ENCODE measurements at regions not wholly inside any gene's neighbourhood (a gene's known extent, or its start where the extent isn't known, plus 50 kb on each side); places are given as distances from the start of the nearest gene placed in this dataset.

DNA sequence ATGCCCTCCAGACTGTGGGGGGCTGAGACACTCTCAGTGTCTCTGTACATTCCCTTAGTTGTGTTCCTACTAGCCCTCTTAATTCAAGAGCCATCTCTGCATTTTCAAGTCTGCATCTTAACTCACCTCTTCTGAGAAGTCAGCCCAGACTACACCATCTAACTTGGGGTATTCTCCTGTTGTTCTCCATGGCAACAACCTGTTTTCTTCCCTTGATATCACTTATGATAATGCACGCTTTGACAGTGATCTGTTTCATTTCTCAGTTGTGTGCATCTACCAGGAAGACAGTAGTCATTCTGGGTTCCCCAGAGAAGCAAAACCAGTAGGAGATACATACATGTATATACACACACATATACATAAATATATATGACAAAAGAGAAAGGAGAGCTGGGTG is 707.3 kb upstream of the IGFBP3 start:
- POLR2A ChIA-PET = no interaction called here
- Mint-ChIP-seq H3K4me1 (ENCODE audit: low read depth) (no peaks in the 10 kb centered on the region), H3K27ac (no peak overlapping the region), H3K4me3 (no peak overlapping the region), H3K9me3 (no peaks in the 10 kb centered on the region), H3K36me3 (ENCODE audit: low read depth) (no peaks in the 10 kb centered on the region), H3K27me3 (no peaks in the 10 kb centered on the region)
- TF ChIP-seq, protein P1, sequence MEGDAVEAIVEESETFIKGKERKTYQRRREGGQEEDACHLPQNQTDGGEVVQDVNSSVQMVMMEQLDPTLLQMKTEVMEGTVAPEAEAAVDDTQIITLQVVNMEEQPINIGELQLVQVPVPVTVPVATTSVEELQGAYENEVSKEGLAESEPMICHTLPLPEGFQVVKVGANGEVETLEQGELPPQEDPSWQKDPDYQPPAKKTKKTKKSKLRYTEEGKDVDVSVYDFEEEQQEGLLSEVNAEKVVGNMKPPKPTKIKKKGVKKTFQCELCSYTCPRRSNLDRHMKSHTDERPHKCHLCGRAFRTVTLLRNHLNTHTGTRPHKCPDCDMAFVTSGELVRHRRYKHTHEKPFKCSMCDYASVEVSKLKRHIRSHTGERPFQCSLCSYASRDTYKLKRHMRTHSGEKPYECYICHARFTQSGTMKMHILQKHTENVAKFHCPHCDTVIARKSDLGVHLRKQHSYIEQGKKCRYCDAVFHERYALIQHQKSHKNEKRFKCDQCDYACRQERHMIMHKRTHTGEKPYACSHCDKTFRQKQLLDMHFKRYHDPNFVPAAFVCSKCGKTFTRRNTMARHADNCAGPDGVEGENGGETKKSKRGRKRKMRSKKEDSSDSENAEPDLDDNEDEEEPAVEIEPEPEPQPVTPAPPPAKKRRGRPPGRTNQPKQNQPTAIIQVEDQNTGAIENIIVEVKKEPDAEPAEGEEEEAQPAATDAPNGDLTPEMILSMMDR (IDR thresholded peaks at IDR 0.05) = no peak
- ATAC-seq (no peak), DNase-seq (no peak)
- CTCF ChIA-PET = no interaction called here
- intact Hi-C loops (cut with micrococcal nuclease) = no loop called here

DNA sequence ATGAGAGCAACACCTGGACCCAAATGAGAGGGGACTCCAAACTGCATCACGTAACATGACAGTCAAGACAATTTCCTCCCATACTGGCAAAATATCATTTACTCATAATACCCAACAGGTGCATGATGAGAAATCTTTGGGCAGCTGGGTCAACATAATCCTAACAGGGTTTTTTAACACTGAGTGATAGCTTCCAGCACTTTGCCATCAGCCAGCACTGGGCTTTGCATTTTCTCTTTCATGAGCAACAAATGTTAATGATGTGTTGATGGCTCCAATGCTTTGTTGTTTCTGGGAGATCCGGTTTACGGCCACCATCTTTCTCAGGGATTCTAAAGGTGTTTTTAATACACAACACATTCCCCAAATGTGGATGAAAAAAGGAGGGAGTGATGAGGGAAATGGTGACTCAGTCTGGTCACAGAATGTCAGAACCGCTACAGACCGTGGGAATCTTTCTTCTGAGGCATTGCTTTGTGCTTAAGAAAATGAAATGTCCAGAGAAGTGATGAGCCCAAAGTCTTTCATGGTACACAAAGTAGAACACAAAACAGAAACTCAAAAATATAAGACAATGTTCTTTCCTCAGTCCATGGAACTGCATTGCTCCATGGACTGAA is 705.7 kb upstream of the IGFBP3 start:
- no peak for ATAC-seq
- no peaks in the 10 kb centered on the region for H3K27me3 Mint-ChIP-seq
- H3K9me3 Mint-ChIP-seq = no peaks in the 10 kb centered on the region
- no peaks in the 10 kb centered on the region for H3K4me1 Mint-ChIP-seq (ENCODE audit: low read depth)
- intact Hi-C loops (cut with micrococcal nuclease) = no loop called here
- H3K36me3 Mint-ChIP-seq (ENCODE audit: low read depth) = no peaks in the 10 kb centered on the region
- no peak overlapping the region for H3K27ac Mint-ChIP-seq
- DNase-seq = no peak
- ChIA-PET POLR2A (no interaction called here), CTCF (no interaction called here)
- H3K4me3 Mint-ChIP-seq = no peak overlapping the region
- TF ChIP-seq, protein P1 (IDR thresholded peaks at IDR 0.05) = no peak

DNA sequence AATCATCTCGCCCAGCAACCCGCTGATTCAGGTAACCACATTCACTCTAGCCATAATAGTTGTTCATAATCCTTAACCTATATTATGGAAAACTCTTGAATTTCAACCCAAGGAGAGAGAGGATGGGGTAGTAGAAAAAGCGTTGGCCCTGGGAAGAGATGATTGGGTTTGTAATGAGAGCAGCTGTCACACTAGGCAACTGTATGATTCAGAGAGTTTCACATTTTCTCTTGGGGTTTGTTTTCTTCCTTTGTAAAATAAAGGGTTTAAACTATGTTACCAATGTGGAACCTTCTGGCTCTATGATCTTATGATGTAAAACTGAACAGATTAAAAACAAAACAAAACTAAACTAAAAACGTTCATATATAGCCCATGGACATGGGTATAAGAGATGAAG is 705.2 kb upstream of the IGFBP3 start:
- intact Hi-C loops (cut with micrococcal nuclease) = no loop called here
- no peak overlapping the region for H3K27ac Mint-ChIP-seq
- no peaks in the 10 kb centered on the region for H3K27me3 Mint-ChIP-seq
- no peaks in the 10 kb centered on the region for H3K4me1 Mint-ChIP-seq (ENCODE audit: low read depth)
- no peaks in the 10 kb centered on the region for H3K9me3 Mint-ChIP-seq
- ATAC-seq (no peak), DNase-seq (no peak)
- H3K36me3 Mint-ChIP-seq (ENCODE audit: low read depth) = no peaks in the 10 kb centered on the region
- H3K4me3 Mint-ChIP-seq = no peak overlapping the region
- ChIA-PET POLR2A (no interaction called here), CTCF (no interaction called here)
- TF ChIP-seq, protein P1 (IDR thresholded peaks at IDR 0.05) = no peak

DNA sequence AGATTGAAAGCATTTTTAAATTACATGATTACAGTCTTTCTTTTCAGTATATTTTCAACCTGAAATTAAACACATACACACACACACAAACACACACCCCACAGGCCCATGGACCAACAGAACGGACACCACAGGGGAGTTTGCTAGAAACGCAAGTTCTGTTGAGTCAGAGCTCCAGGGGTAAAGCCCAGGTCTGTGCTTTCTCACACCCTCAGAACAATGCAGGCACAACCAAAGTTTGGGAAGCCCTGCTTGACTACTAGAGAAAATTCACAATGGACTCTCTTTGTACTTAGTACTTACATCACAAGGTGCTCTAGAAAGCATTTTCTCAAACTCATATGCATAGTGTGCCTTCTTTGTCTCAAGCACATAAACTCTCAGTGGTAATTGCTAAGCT is 704.0 kb upstream of the IGFBP3 start:
- POLR2A ChIA-PET = no interaction called here
- DNase-seq = no peak
- intact Hi-C loops (cut with micrococcal nuclease) = no loop called here

DNA sequence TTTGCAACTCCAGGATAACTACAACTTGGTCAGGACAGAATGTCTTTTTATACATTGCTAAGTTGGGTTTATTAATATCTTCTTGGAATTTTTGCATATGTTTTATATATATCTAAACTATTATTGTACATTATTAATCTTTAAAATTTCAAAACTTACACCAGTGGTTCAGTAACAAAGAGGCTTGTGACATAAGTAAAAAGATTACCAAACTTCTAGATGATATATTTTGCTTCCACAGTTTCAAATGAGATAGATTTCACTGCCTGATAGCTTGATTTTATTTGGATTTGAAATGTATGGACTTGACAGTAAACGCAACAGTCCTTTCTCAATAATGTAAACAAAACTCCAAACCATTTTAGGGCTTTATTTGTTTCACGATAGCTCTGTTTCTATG is 701.2 kb upstream of the IGFBP3 start:
- ATAC-seq (no peak), DNase-seq (no peak)
- intact Hi-C loops (cut with micrococcal nuclease) = no loop called here
- Mint-ChIP-seq H3K4me3 (no peak overlapping the region), H3K27ac (no peak overlapping the region), H3K36me3 (ENCODE audit: low read depth) (no peaks in the 10 kb centered on the region), H3K9me3 (no peaks in the 10 kb centered on the region), H3K4me1 (ENCODE audit: low read depth) (no peaks in the 10 kb centered on the region), H3K27me3 (no peaks in the 10 kb centered on the region)
- TF ChIP-seq, protein P1 (IDR thresholded peaks at IDR 0.05) = no peak
- CTCF ChIA-PET = no interaction called here
- POLR2A ChIA-PET = no interaction called here

More for the DNA sequence above, 704.0 kb upstream of the IGFBP3 start:
- TF ChIP-seq, protein P1 (IDR thresholded peaks at IDR 0.05) = no peak
- no peak overlapping the region for H3K4me3 Mint-ChIP-seq
- H3K27me3 Mint-ChIP-seq = no peaks in the 10 kb centered on the region
- CTCF ChIA-PET = no interaction called here
- no peak for ATAC-seq
- no peaks in the 10 kb centered on the region for H3K4me1 Mint-ChIP-seq (ENCODE audit: low read depth)
- no peaks in the 10 kb centered on the region for H3K36me3 Mint-ChIP-seq (ENCODE audit: low read depth)
- H3K9me3 Mint-ChIP-seq = no peaks in the 10 kb centered on the region
- no peak overlapping the region for H3K27ac Mint-ChIP-seq
